WTC11 (cell line): ENCODE measurements at regions not wholly inside any gene's neighbourhood (a gene's known extent, or its start where the extent isn't known, plus 50 kb on each side); places are given as distances from the start of the nearest gene placed in this dataset.

Experiments used
- ATF3 ChIP-seq: sonication (generic); formaldehyde crosslinking; conservative IDR thresholded peaks from 2 replicates; pipeline ENCODE4 v1.8.1; 2022; ENCODE audit warnings: mild to moderate bottlenecking, missing genetic modification reagents
- CREM ChIP-seq: sonication (generic); formaldehyde crosslinking; IDR thresholded peaks from 2 replicates; pipeline ENCODE4 v1.8.1; 2022; ENCODE audit warnings: mild to moderate bottlenecking, missing genetic modification reagents, moderate library complexity
- CTCF ChIP-seq: fragments of 200-600 bp; IDR thresholded peaks from 2 replicates; pipeline ENCODE4 v1.8.0; 2022; ENCODE audit warnings: antibody characterized with exemption
- EMX1 ChIP-seq: fragments of 250-450 bp; sonication (Bioruptor Pico); IDR thresholded peaks from 2 replicates; pipeline ENCODE4 v1.8.0; 2021; ENCODE audit warnings: mild to moderate bottlenecking
- RELA ChIP-seq: sonication (generic); formaldehyde crosslinking; IDR thresholded peaks from 2 replicates; pipeline ENCODE4 v1.8.1; 2022; ENCODE audit warnings: missing genetic modification reagents, mild to moderate bottlenecking, borderline replicate concordance
- SMAD4 ChIP-seq: sonication (generic); formaldehyde crosslinking; IDR thresholded peaks from 2 replicates; pipeline ENCODE4 v1.8.0; 2022; ENCODE audit warnings: mild to moderate bottlenecking, missing genetic modification reagents
- SP1 ChIP-seq: sonication (generic); formaldehyde crosslinking; conservative IDR thresholded peaks from 2 replicates; pipeline ENCODE4 v1.8.1; 2022; ENCODE audit warnings: missing genetic modification reagents
- TEAD4 ChIP-seq: sonication (generic); formaldehyde crosslinking; IDR thresholded peaks from 2 replicates; pipeline ENCODE4 v1.8.0; 2022; ENCODE audit warnings: mild to moderate bottlenecking, missing genetic modification reagents
- ZNF138 ChIP-seq: sonication (generic); formaldehyde crosslinking; conservative IDR thresholded peaks from 2 replicates; pipeline ENCODE4 v1.8.1; 2022; ENCODE audit warnings: mild to moderate bottlenecking, moderate library complexity, missing genetic modification reagents
- TF ChIP-seq, protein P1 (sequence below): sonication (generic); formaldehyde crosslinking; IDR thresholded peaks from 2 replicates; pipeline ENCODE4 v1.8.0; 2022; ENCODE audit warnings: missing genetic modification reagents

DNA sequence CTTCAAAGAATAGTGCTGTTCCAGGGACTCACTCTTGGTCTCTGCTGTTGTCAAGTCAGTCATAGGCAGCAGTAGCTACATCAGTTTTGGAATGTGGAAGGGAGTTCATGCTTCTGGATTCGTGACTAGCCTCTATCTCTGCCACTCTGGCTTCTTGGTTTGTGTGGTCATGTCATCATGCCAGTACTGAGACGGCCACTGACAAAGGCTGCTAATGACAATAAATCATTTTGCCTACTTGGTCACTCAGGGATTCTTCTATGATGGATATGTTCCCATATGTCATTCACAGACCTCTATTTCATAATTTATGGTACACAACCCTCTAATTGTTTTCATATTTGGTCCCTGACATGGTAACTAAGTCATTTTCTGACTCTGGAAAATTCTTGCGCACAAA, 450.8 kb upstream of the BOD1L1 start:
- no peak for TF ChIP-seq CTCF
- TF ChIP-seq ZNF138 (CRISPR knock-in tag), result no peak
- no peak for TF ChIP-seq RELA
- TF ChIP-seq, protein P1, sequence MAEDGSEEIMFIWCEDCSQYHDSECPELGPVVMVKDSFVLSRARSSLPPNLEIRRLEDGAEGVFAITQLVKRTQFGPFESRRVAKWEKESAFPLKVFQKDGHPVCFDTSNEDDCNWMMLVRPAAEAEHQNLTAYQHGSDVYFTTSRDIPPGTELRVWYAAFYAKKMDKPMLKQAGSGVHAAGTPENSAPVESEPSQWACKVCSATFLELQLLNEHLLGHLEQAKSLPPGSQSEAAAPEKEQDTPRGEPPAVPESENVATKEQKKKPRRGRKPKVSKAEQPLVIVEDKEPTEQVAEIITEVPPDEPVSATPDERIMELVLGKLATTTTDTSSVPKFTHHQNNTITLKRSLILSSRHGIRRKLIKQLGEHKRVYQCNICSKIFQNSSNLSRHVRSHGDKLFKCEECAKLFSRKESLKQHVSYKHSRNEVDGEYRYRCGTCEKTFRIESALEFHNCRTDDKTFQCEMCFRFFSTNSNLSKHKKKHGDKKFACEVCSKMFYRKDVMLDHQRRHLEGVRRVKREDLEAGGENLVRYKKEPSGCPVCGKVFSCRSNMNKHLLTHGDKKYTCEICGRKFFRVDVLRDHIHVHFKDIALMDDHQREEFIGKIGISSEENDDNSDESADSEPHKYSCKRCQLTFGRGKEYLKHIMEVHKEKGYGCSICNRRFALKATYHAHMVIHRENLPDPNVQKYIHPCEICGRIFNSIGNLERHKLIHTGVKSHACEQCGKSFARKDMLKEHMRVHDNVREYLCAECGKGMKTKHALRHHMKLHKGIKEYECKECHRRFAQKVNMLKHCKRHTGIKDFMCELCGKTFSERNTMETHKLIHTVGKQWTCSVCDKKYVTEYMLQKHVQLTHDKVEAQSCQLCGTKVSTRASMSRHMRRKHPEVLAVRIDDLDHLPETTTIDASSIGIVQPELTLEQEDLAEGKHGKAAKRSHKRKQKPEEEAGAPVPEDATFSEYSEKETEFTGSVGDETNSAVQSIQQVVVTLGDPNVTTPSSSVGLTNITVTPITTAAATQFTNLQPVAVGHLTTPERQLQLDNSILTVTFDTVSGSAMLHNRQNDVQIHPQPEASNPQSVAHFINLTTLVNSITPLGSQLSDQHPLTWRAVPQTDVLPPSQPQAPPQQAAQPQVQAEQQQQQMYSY (CRISPR knock-in tag), result no peak
- TF ChIP-seq TEAD4, result no peak
- TF ChIP-seq CREM (CRISPR knock-in tag), result no peak
- TF ChIP-seq SMAD4, result no peak
- TF ChIP-seq SP1, result no peak
- TF ChIP-seq EMX1, result no peak
- TF ChIP-seq ATF3, result no peak
